Stimulated activated CD4-positive, alpha-beta T cell treated with anti-CD3 and anti-CD28 coated beads, Interleukin-2, amount 100 ng/mL, for 4 hours (primary cell): ENCODE measurements at regions not wholly inside any gene's neighbourhood (a gene's known extent, or its start where the extent isn't known, plus 50 kb on each side); places are given as distances from the start of the nearest gene placed in this dataset.

ENCODE experiments used
- DNase-seq: peaks from one replicate; pipeline ENCODE4 v3.0.0-alpha.2; 2020; ENCODE audit warnings: low read depth

DNA sequence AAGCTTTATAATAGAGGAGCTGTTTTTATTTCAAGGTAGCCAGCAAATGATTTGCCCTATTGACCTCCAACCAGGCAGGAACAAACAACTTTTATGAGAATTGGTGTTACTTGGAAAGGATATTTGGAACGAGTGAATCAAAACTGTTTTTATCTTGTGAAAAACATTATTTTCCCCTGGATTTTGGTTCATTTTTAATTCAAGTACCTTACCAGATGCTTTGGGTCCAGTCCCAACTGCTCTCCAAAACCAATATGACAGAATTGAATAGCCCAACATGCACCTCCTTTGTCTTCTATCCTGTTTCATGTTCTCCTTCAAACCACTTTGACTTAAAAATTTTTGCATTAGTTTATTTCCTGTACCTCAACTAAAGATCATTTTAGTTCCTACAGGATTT, 178.6 kb upstream of the RBMS1 start:
- no peak for DNase-seq

DNA sequence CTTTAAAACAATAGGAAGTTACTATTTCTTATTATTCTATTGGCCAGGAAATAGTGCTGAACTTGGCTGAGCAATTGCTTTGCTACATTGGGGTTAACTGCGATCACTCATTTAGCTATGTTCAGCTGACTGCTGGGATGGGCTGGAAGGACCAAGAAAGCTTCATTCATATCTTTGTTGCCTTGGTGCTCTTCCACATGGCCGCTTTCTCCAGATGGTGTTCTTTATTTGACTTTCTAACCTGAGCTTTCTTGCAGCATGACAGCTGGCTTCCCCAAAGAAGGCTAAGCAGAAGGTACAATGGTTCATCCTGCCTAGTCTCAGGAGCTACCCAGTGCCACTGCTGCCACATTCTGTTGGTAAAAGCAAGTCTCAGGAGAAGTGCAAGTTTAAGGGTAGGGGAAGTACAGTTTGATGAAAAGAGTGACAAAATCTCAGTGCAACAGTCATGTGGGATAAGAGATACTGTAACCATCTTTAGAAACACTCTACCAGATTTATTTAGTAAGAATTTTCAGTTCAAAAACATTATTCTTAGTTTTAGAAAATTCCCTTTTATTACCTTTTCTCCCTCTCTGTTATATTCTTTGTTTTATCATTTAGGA, 180.6 kb upstream of the RBMS1 start:
- no peak for DNase-seq

DNA sequence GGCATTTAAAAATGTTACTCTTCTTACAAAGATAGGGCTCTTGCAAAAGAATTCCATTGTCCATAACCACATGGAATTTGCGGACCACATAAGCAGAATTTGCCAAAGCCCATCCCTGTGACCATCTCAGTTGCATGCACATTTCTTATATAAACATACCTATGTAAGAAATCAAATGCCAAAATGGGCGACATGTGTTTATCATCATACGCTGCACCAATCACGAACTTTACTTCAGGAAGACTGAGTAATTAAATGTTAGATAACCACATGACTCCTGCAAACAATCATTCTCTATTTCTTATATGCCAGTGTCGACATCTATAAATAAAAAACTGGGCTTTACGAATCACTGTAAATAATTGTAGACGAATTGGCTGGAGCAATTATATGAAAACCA, 186.1 kb upstream of the RBMS1 start:
- no peak for DNase-seq

DNA sequence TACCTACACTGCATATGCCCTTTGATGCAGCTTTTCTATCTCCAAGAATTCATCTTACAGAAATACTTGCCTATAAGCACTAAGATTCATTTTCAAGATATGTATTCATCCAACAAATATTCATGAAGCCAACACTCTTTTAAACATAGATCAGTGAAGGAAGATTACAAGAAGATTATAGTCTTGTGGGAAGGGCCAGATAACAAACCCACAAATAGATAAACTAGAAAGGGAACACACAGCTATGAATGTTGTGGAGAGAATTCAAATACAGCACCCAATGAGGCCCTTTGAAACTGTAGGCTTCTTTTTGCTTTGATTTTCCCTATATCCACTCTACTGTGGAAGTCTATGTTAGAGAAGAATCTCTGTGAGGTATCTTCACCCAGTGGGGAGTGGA, 186.7 kb upstream of the RBMS1 start:
- DNase-seq: no peak

DNA sequence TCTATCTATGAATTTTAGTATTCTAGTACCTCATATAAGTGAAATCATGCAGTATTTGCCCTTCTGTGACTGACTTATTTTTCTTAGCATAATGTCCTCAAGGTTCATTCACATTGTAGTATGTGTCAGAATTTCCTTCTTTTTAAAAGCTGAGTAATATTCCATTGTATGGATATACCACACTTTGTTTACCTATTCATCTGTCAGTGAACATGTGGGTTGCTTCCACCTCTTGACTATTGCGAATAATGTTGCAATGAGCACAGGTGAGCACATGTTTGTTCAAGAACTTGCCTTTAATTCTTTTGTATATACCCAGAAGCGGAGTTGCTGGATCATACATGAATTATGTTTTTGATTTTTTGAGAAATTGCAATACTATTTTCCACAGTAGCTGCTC, 187.4 kb upstream of the RBMS1 start:
- no peak for DNase-seq

DNA sequence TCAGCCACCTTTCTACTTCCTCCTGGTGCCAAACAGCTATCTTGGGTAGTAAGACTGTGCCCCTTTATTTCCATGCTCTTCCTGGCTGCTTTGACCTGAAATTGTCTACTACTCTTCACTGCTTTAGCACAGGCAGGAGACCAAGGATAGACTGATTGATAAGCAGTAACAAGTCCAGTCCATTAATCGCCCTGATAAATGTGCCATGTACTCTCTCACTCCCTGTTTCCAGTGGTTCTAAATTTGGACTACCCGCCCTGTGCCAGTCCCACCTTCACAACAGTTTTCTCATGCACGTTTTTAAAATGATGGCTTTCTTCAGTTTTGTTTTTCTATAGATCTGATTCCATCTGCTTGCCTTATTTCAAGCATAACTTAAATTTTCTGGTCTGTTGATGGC, 189.6 kb upstream of the RBMS1 start:
- DNase-seq: no peak

DNA sequence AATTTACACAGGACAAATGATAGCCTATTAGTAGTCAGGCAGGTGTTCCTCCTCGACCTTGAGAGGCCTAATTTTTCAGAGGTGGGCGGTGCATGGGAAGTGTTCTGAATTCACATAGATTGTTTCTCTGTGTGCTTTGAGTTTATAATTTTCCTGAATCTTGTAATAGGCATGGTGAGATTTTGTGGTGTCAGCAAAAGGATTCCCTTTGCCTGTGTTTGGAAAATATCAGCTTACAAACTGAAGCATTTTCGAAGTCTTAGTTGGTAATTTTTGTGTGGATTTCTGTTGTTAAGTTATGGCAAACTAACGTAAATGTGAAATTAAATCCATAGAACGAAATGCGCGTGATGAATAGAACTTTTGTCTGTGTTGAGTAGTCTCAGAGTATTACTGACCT, 194.0 kb upstream of the RBMS1 start:
- no peak for DNase-seq

DNA sequence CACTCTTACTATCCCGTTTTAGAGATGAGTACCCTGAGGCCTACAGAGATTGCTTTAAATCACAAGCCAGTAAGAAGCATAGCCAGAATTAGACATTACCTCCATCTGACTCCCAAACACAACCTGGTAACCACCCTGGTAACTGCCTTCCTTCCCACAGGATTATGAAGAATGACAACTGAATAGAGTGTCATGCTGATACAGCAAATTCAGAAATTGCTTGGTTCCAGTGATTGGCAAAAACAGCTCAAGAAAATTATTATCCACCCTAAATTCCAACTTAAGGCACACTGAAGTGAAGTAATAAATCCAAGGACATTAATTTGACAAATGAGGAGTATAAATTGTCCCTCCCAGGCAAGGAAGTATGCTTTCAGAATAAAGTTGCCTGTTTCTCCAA, 195.8 kb upstream of the RBMS1 start:
- no peak for DNase-seq

DNA sequence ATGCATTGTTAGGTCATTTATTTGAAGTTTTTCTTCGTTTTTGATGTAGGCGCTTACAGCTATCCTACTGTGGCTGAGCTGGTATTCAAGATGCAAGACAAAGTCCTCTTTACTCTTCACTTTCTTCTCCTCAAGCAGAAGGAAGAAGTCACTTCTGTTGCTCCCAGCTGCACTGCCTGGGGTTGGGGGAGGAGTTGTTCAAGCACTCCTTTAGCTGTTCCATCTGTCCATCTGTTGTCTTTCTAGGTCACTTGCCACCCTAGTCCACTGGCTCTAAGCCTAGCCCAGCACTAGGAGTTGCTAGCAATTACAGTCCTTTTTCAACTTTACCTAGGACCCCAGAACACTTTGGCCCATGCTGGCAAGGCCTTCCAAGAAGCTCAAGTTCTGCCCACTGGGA, 200.6 kb upstream of the RBMS1 start:
- no peak for DNase-seq

DNA sequence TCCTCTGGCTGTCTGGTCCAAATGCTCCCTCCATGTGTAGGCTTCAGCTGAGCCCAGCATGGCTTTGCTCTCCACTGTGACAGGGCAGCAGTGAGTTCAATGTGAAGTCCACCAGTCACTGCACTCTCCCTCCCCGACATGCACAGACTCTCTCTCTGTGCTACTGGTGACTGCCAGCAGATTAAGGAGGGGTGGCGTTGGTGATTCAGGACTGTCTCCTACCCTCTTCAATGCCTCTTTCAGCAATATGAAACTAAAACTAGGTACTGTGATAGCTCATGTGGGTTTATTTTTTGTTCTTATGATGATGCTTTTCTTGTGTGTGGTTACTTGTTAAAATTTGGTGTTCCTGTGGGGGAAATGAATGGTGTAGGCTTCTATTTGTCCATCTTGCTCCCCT, 201.0 kb upstream of the RBMS1 start:
- DNase-seq: no peak

DNA sequence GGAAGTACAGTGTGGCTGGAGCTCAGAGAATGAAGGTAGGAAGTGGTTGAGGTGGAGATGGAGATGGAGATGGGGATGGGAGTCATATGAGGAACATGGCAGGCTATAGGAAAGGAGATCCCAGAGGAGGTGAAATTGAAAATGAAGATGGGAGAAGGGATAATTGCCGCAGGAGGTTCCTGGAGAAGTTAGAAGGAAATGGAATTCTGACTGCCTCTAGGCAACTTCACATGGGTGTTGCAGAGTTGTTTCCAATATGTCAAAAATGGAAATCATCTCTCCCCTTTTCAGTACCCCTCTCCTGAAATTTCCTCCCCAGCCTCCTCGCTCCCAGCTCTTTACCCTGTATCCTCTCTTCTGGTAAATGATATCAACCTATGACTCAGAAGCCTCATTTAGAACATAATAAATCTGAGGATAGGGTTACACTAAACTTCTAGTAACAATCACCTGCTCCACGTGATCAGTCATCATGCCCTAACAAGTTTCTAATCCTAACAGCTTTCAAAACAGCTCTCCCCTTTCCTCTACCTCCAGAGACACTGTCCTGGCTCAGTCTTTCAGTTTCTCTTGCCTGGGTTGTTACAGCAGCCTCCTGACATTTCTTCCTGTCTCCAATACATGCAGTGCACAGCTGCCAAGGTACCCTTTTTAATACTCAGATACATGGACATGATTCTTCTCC, 201.9 kb upstream of the RBMS1 start:
- DNase-seq: no peak

DNA sequence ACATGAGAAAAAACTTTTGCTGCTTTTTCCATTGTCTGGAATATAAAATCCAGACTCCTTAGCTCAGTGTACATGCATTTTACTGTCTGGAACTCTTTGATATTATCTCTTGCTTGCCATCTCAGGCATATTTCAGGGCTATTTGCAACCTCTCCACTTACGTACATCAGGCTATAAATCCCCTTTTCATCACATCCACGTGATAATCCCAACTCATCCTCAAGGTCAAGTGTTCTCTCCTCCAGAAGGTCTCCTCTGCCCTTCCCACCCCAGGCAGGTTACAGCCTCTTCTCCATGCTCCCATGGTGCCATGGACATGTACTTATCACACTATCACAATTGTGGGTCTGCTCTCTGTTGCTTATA, 202.5 kb upstream of the RBMS1 start:
- no peak for DNase-seq

DNA sequence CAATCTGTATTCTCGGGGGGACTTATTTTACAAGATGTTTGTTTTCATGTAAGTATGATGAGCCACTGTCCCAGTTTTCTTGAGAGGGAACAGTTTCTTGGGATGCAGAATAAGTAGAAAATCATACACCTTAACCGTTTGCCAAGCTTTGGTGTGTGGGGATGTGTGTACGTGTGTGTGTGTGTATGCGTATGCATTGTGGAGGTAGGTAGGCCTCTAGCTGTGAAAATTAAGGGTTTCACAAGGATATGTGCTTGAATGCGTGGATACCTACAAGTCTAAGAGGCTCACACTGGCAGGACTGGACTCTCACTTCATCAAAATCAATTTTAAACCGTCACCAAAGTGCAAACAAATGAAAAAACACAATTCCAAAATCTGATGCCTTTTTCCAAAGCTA, 204.2 kb upstream of the RBMS1 start:
- DNase-seq: no peak

DNA sequence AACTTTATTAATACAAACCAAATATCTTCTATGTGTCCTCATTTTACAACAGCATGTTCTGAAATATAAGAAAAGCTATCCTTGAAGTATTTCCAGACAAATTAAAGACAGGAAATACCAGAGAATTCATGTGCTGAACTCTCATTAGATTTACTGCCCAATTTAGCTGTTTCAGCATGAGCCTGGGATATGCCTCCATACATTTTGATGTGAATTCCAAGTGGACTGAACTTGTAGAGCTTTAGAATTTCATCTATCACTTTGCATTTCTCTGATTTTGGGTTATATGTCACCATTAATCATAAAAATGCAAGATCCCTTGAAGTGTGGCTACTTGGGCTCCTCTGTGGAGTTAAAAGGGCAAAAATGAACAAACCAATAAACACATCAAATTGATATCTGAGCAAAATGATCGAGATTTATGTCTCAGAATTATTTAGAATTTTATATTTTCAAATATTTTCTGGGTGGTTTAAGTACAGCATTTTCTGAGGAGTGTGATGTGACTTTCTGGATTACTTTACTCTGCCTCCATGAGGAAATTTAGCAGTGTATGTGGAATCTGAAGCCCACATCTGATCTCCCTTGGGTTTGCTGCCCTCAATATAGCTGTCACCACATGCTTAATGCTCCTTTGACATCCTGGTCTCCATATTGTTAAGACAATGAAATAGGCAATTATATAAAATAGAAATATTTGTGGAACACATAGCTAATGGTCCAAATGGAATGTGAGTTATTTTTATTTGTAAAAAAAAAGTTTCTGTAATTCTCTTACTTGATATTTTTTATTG, 206.6 kb upstream of the RBMS1 start:
- no peak for DNase-seq

DNA sequence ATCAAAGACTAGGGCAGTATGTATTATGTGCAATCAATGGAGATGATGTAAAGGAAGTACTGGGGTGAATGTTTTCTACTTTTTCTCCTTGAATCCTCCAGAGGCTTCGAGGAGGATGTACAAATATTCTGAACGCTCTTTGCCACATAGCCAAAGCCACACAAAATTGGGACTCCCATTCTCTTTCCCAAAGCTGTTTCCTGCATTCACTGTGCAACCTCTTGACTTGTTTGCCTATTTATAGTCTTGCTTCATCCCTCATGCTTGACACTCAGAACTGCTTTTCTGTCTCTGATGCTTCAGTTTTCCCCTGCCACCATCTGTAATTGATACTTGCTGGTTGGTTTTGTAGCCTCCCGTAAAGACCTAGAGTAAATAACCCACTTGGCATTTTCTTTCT, 208.2 kb upstream of the RBMS1 start:
- DNase-seq: no peak

DNA sequence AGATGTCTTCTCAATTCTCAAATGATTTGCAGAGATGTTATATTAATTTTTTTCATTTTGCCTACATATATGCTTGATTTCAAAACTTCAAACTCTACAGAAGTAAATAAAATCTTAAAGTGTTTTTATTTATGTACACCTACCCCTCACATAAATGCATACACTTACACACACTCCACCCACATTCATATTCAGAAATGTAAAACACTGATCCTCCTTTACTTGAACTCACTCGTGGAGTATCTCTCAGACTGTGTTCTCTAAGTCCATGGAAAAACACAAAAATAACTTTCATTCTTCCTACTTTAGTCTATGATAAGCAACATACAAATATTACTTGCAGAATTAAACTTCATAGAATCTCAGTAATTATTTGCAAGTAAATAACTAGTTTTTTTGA, 209.1 kb upstream of the RBMS1 start:
- DNase-seq: no peak

DNA sequence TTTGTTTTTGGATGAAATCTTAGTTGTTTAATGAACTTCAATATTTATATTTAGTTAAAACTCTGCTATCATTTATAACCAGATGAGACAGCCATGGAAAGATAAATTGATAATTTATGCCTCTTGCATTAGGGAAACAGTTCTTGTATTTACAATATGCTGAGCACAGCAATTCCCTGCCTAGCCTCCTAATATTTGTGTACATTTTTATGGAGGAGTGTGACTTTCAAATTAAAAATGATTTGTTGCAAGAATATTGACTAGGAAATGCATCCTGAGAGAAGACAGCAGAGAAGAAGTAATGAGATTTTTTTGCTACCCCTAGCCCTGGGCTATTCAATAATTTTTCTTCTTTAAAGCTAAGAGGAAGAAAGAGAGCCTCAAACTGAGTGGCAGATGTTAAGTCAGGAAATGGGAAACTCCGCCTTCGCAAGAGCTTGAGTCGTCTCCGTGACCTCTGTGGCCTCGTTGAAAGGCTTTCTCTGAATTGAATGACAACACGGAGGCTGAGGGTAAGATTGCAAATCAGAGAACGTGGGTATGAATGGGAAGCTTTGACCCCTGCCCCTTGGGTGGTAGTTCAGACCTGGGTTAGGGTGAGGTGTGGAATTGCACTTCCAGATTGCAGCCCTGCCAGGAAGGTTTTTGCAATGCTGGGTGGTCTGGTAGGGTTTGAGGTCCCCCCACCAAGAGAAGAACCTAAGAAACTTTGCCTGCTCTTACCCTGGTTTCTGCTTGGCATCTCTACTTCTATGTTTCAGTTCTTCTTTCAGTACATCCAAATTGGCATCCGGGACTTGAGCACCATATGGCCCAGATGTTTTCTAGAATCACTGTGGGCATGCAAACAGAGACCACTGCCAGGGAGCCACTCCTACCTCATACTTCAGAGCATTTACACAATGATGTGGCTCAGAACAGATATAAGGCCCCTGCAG, 210.3 kb upstream of the RBMS1 start:
- DNase-seq: no peak

DNA sequence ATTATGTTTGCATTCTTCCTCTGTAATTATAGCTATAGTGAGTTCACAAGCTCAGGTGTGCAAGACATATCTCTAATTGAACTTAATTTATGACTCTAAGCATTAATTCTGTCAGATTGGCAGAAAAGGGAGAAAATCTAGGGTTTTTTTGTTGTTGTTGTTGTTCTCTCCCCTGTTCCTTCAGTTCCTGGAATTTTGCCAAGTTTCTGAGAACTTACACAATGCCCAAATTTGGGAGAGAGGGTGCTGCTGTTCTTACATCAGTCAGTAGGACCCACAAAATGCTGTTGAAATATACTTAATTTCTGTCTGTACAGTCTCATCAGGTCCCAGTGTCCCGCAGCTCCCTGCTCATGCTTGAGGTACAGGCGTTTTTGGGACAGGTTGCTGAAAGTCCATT, 221.8 kb upstream of the RBMS1 start:
- DNase-seq: no peak

DNA sequence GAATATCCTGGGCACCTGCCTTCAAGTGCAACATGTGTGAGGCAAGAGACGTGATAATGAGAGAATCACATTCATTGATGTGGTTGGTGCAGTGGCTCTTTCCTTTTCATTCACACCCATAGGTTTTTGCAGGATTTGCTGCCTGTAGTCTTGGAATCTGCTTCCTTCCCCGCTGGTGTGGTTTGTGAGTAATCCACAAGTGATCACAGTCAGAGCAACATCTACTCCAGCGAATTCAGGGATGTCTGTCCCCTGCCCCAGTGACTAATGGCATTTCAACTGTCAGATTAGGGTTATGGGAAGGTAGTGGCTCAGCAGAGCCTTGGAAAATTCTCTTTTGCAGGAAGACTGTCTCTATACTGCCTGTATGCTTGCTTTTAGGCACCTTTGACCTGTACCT, 225.5 kb upstream of the RBMS1 start:
- no peak for DNase-seq

DNA sequence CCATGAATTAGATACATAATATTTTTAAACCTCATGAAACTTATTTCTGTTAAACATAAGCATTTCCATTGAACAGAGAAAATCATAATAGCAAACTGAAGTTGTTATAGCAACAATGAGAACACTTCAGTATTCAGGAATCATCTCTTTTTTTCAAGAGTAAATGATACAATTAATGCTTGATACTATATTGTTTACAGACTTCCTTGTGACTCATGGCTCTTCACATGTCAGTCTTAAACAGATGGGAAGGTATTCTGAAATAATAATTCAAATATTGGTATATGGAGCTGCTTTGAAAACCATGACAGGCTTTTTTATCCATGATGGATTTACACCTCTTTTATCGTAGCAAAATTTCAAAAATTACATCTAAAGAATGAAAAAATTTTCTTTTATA, 226.5 kb upstream of the RBMS1 start:
- no peak for DNase-seq

DNA sequence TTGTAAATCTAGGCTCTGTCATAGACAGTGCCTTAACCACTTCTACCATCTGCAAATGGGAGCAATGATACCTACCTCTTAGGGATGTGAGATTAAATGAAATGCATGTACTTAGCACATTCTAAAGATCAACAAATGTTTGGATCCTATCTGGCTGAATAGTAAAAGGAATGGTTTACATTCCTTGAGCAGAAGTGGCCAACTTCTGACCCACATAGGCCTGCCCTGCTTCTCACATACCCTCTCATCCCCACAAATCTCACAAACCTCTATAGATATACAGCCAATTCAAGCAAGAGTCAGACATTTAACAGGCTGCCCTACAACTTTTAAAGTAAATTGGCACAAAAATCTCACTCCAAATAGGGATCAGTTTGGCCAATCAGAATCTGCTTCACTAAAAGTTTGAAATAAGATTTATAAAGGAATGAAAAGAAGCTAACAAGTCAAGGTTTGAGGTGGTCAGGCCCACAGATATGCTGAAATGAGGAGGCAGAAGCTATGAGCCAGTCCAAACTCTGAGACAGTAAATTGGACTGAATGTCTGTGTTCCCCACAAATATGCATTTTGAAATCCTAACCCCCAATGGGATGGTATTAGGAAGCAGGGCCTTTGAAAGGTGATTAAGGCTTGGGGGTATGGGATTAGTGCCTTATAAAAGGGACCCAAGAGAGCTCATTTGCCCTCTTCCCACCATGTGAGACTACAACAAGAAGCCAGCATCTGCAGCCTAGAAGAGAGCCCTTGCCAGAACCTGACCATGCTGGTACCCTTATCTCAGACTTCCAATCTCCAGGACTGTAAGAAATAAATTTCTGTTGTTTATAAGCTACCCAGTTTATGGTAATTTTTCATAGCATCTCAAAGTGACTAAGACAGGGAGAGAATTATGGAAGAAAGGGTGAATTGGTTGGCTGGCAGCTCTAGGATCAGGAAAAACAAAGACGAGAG, 227.8 kb upstream of the RBMS1 start:
- DNase-seq: no peak
